GM12878 (cell line): ENCODE measurements at regions not wholly inside any gene's neighbourhood (a gene's known extent, or its start where the extent isn't known, plus 50 kb on each side); places are given as distances from the start of the nearest gene placed in this dataset.

ENCODE experiments used
- ATAC-seq: fragments of 200-7000 bp; cut with Tn5 transposase; 3 replicates; pipeline ENCODE4 v1.9.1; 2020; ENCODE audit warnings: mild to moderate bottlenecking, moderate library complexity
- BruUV-seq: library from RNA; stranded (reverse); fragments of 400-500 nt; replicated peaks from 2 replicates; lab custom pipeline; 2021; lab: Mats Ljungman, UMichigan
- CTCF ChIA-PET: fragments of 300-600 bp; sonication (Branson Sonifier 250); formaldehyde crosslinking; extraction: SDS; loops from one replicate; lab custom pipeline; 2021; ENCODE audit warnings: inconsistent platforms; lab: Yijun Ruan, JAX
- POLR2A ChIA-PET: fragments of 350-600 bp; formaldehyde crosslinking; extraction: SDS; loops from one replicate; lab custom pipeline; 2021; ENCODE audit warnings: inconsistent platforms; lab: Charles Lee
- RAD21 ChIA-PET: fragments of 300-600 bp; sonication (Branson Sonifier 250); formaldehyde crosslinking; loops from one replicate; lab custom pipeline; 2023; ENCODE audit warnings: antibody characterized with exemption; ENCODE audit not compliant: unreplicated experiment; lab: Charles Lee
- SMC1A ChIA-PET: fragments of 300-600 bp; sonication (Branson Sonifier 250); formaldehyde crosslinking; loops from one replicate; lab custom pipeline; 2023; ENCODE audit not compliant: unreplicated experiment, uncharacterized antibody; lab: Charles Lee
- DNase-seq: peaks from one replicate; pipeline ENCODE4 v3.0.0-alpha.2; 2011; ENCODE audit warnings: low read depth, low spot score
- FAIRE-seq: peaks from 3 replicates; lab custom pipeline; 2011; peaks lifted over from hg19 to GRCh38; lab: Jason Lieb, UNC
- H2AFZ ChIP-seq: 2 replicates; pipeline ENCODE4 v1.6.0; 2011; ENCODE audit warnings: low read depth, low read length, control low read depth; ENCODE audit not compliant: control insufficient read depth
- H3K27ac ChIP-seq: 2 replicates; pipeline ENCODE4 v1.5.1; 2011; ENCODE audit warnings: control low read depth; ENCODE audit not compliant: control insufficient read depth, insufficient read depth
- H3K27me3 ChIP-seq, 2 experiments: replicated peaks in 1 of 2; 2 replicates each; pipeline versions ENCODE4 v1.6.0 to v1.6.1; 2011; ENCODE audit warnings: low read length in 1 of 2; ENCODE audit not compliant: control insufficient read depth in 2 of 2, insufficient read depth in 2 of 2
- H3K36me3 ChIP-seq, 2 experiments: 2 replicates each; pipeline ENCODE4 v1.5.1; 2011; ENCODE audit warnings: low read length in 1 of 2; ENCODE audit not compliant: control insufficient read depth in 2 of 2, insufficient read depth in 2 of 2
- H3K4me1 ChIP-seq: 2 replicates; pipeline ENCODE4 v1.6.1; 2011; ENCODE audit warnings: mild to moderate bottlenecking, low read length, moderate library complexity, mixed read lengths; ENCODE audit not compliant: control insufficient read depth, insufficient read depth
- H3K4me2 ChIP-seq: 2 replicates; pipeline ENCODE4 v1.6.0; 2011; ENCODE audit warnings: control low read depth; ENCODE audit not compliant: control insufficient read depth, insufficient read depth
- H3K4me3 ChIP-seq: fragments of 200-600 bp; sonication (generic); 2 replicates; pipeline ENCODE4 v1.5.1; 2016
- H3K79me2 ChIP-seq: 2 replicates; pipeline ENCODE4 v1.6.0; 2011; ENCODE audit warnings: low read length; ENCODE audit not compliant: control insufficient read depth, insufficient read depth
- H3K9ac ChIP-seq: 2 replicates; pipeline ENCODE4 v1.8.0; 2011; ENCODE audit warnings: low read length, control low read depth, mixed read lengths; ENCODE audit not compliant: control insufficient read depth, insufficient read depth
- H3K9me3 ChIP-seq: replicated peaks from 3 replicates; pipeline ENCODE4 v1.5.1; 2011; ENCODE audit warnings: mild to moderate bottlenecking, low read length; ENCODE audit not compliant: control insufficient read depth, insufficient read depth
- H4K20me1 ChIP-seq: 2 replicates; pipeline ENCODE4 v1.6.0; 2011; ENCODE audit not compliant: control insufficient read depth, insufficient read depth
- BCL3 ChIP-seq: IDR thresholded peaks from 2 replicates; pipeline ENCODE4 v1.6.1; 2011; ENCODE audit warnings: borderline replicate concordance, low read depth, mild to moderate bottlenecking, moderate library complexity, low read length; ENCODE audit not compliant: insufficient read depth, poor library complexity, severe bottlenecking
- EP300 ChIP-seq, 2 experiments: fragments of 150-350 bp in 1 of 2; IDR thresholded peaks; 2 replicates each; pipeline ENCODE4 v1.6.1; 2011 to 2012; ENCODE audit warnings: low read depth in 2 of 2, low read length in 2 of 2, borderline replicate concordance in 1 of 2, improper control_type of control experiment in 1 of 2, inconsistent platforms in 1 of 2; ENCODE audit not compliant: control insufficient read depth in 1 of 2
- HCFC1 ChIP-seq: fragments of 150-350 bp; IDR thresholded peaks from 2 replicates; pipeline ENCODE4 v1.6.1; 2014; ENCODE audit warnings: low read length
- HDGF ChIP-seq: fragments of 450-650 bp; IDR thresholded peaks from 2 replicates; pipeline ENCODE4 v1.6.1; 2016; ENCODE audit warnings: antibody characterized with exemption
- LARP7 ChIP-seq: fragments of 450-650 bp; IDR thresholded peaks from 2 replicates; pipeline ENCODE4 v1.6.1; 2017; ENCODE audit warnings: mild to moderate bottlenecking
- MAX ChIP-seq: IDR thresholded peaks from 2 replicates; pipeline ENCODE4 v1.6.1; 2012; ENCODE audit warnings: low read depth, low read length, improper control_type of control experiment
- POLR2A ChIP-seq: IDR thresholded peaks from 2 replicates; pipeline ENCODE4 v1.6.1; 2011; ENCODE audit warnings: low read depth, mild to moderate bottlenecking, low read length
- POU2F2 ChIP-seq: IDR thresholded peaks from 3 replicates; pipeline ENCODE4 v1.6.1; 2011; ENCODE audit warnings: low read depth, mild to moderate bottlenecking, low read length, borderline replicate concordance
- PRDM15 ChIP-seq: fragments of 450-650 bp; formaldehyde crosslinking; IDR thresholded peaks from 2 replicates; pipeline ENCODE4 v1.4.0; 2020; ENCODE audit warnings: mild to moderate bottlenecking, moderate library complexity
- SMARCA5 ChIP-seq: fragments of 450-650 bp; IDR thresholded peaks from 2 replicates; pipeline ENCODE4 v1.6.1; 2017; ENCODE audit warnings: mild to moderate bottlenecking
- SP1 ChIP-seq: IDR thresholded peaks from one replicate; pipeline ENCODE4 v1.6.1; 2011; ENCODE audit warnings: low read depth, low read length
- SPI1 ChIP-seq: IDR thresholded peaks from 2 replicates; pipeline ENCODE4 v1.6.1; 2011; ENCODE audit warnings: low read depth, mild to moderate bottlenecking, low read length, moderate library complexity, borderline replicate concordance; ENCODE audit not compliant: insufficient read depth
- SREBF2 ChIP-seq: IDR thresholded peaks from 2 replicates; pipeline ENCODE4 v1.6.1; 2012; ENCODE audit warnings: mild to moderate bottlenecking, low read length
- STAT3 ChIP-seq: IDR thresholded peaks from 2 replicates; pipeline ENCODE4 v1.6.1; 2011; ENCODE audit warnings: low read depth, low read length, improper control_type of control experiment
- WGBS: methylation state at CpG from one replicate; pipeline ENCODE4 v1.1.6; 2016; ENCODE audit warnings: low lambda C conversion rate; ENCODE audit not compliant: insufficient replicate concordance, insufficient coverage; ENCODE audit errors: missing lambda C conversion rate; 5-methylcytosine and 5-hydroxymethylcytosine counted together
- in situ Hi-C: fragments of 300-500 bp; cut with MboI; formaldehyde crosslinking; loops from 9 replicates; pipeline ENCODE4 v1.14.3; 2018; ENCODE audit warnings: mixed read lengths
- intact Hi-C: fragments of 100-400 bp; cut with micrococcal nuclease; formaldehyde crosslinking; loops from one replicate; pipeline ENCODE4 v1.14.2; 2022; ENCODE audit not compliant: unreplicated experiment

- Histone ChIP-seq H3K4me2 (no peak overlapping the region), H3K4me3 (no peak overlapping the region), H3K4me1 (no peaks in the 10 kb centered on the region), H3K27me3 (no peaks in the 10 kb centered on the region), H2AFZ (no peak overlapping the region), H3K79me2 (no peaks in the 10 kb centered on the region), H3K36me3 (no peaks in the 10 kb centered on the region), H3K9ac (no peak overlapping the region), H3K27ac (no peak overlapping the region), H4K20me1 (no peaks in the 10 kb centered on the region), H3K9me3 (no peaks in the 10 kb centered on the region)
- ChIA-PET SMC1A (no interaction called here), POLR2A (no interaction called here), CTCF (no interaction called here), RAD21 (no interaction called here)
- FAIRE-seq (no peak), DNase-seq (no peak), ATAC-seq (no peak)
- in situ Hi-C loops (no loop called here), intact Hi-C loops (no loop called here)
- BruUV-seq = no TSS peak
- 0% methylated on average over 1 of the region's 1 CpG for WGBS
- TF ChIP-seq LARP7 (no peak), PRDM15 (CRISPR knock-in tag) (no peak), SMARCA5 (no peak), MAX (no peak), EP300 (IDR thresholded peaks at IDR 0.05; ENCODE audit: borderline replicate concordance in 1 of 2, control insufficient read depth in 1 of 2, low read depth in 2 of 2, low read length in 2 of 2) (no peak), SP1 (no peak), POU2F2 (no peak), HCFC1 (no peak), STAT3 (no peak), HDGF (no peak), POLR2A (no peak), SREBF2 (no peak), SPI1 (no peak), BCL3 (no peak)
Observed at GRCh38 chr12:60487284-60487683, 891.5 kb downstream of the SLC16A7 start.
